K562 (cell line): ENCODE measurements at regions not wholly inside any gene's neighbourhood (a gene's known extent, or its start where the extent isn't known, plus 50 kb on each side); places are given as distances from the start of the nearest gene placed in this dataset.

Source experiments
- ATAC-seq: fragments of 200-7000 bp; cut with Tn5 transposase; 3 replicates; pipeline ENCODE4 v1.9.1; 2020; ENCODE audit warnings: moderate library complexity
- BruUV-seq: library from RNA; stranded (reverse); fragments of 400-500 nt; replicated peaks from 2 replicates; lab custom pipeline; 2021; lab: Mats Ljungman, UMichigan
- CTCF ChIA-PET: fragments of 300-600 bp; formaldehyde crosslinking; extraction: SDS; loops from one replicate; lab custom pipeline; 2021; ENCODE audit warnings: low intra/inter-chr PET ratio; lab: Yijun Ruan, JAX
- POLR2A ChIA-PET: fragments of 300-600, 350-650 bp; sonication (Branson Sonifier 250); formaldehyde crosslinking; extraction: SDS; loops from one replicate; lab custom pipeline; 2021; ENCODE audit warnings: antibody characterized with exemption, inconsistent platforms; lab: Yijun Ruan, JAX
- DNase-seq, 4 experiments: peaks; one replicate each; pipeline versions ENCODE4 v3.0.0 to v3.0.0-alpha.2; 2011 to 2018; ENCODE audit warnings: low spot score in 3 of 4, mixed read lengths in 3 of 4; ENCODE audit errors: extremely low read depth in 1 of 4
- FAIRE-seq: peaks from 2 replicates; lab custom pipeline; 2011; peaks lifted over from hg19 to GRCh38; lab: Jason Lieb, UNC
- H2AFZ ChIP-seq: 2 replicates; pipeline ENCODE4 v1.6.0; 2011; ENCODE audit warnings: low read depth, low read length, control low read depth, inconsistent platforms
- H3K27ac ChIP-seq: fragments of 200-600 bp; 3 replicates; pipeline ENCODE4 v1.8.0; 2011; ENCODE audit warnings: low read depth, mild to moderate bottlenecking, control low read depth, inconsistent platforms, low read length, moderate library complexity, mixed read lengths; ENCODE audit errors: extremely low read depth
- H3K27me3 ChIP-seq, 2 experiments: fragments of 300-600 bp in 1 of 2; 2 replicates in 1 of 2; 3 replicates in 1 of 2; pipeline versions ENCODE4 v1.6.0 to v1.8.0; 2011; ENCODE audit warnings: inconsistent platforms in 2 of 2, low read length in 2 of 2, mild to moderate bottlenecking in 1 of 2, mixed read lengths in 1 of 2, moderate library complexity in 1 of 2; ENCODE audit not compliant: control insufficient read depth in 2 of 2, insufficient read depth in 2 of 2
- H3K36me3 ChIP-seq: fragments of 300-600 bp; 3 replicates; pipeline ENCODE4 v1.8.0; 2011; ENCODE audit warnings: mild to moderate bottlenecking, low read length, inconsistent platforms; ENCODE audit not compliant: control insufficient read depth, insufficient read depth
- H3K4me1 ChIP-seq, 2 experiments: fragments of 200-600 bp in 1 of 2; replicated peaks in 1 of 2; 2 replicates in 1 of 2; 3 replicates in 1 of 2; pipeline versions ENCODE4 v1.5.1 to v1.8.0; 2011; ENCODE audit warnings: inconsistent platforms in 2 of 2, low read length in 2 of 2, mild to moderate bottlenecking in 1 of 2, mixed read lengths in 1 of 2, moderate library complexity in 1 of 2; ENCODE audit not compliant: control insufficient read depth in 2 of 2, insufficient read depth in 2 of 2
- H3K4me2 ChIP-seq: 2 replicates; pipeline ENCODE4 v1.6.1; 2011; ENCODE audit warnings: low read length, control low read depth, inconsistent platforms, mixed read lengths; ENCODE audit not compliant: insufficient read depth
- H3K4me3 ChIP-seq: fragments of 200-600 bp; sonication (generic), shearing (Covaris generic); 2 replicates; pipeline ENCODE4 v1.5.1; 2016; ENCODE audit warnings: control low read depth, inconsistent platforms
- H3K79me2 ChIP-seq: fragments of 200-600 bp; 3 replicates; pipeline ENCODE4 v1.8.0; 2011; ENCODE audit warnings: low read length, inconsistent platforms; ENCODE audit not compliant: control insufficient read depth, insufficient read depth
- H3K9ac ChIP-seq, 2 experiments: 2 replicates each; pipeline versions ENCODE4 v1.6.0 to v1.6.1; 2011; ENCODE audit warnings: low read depth in 2 of 2, low read length in 2 of 2, control low read depth in 1 of 2, inconsistent platforms in 1 of 2, mild to moderate bottlenecking in 1 of 2, mixed read lengths in 1 of 2; ENCODE audit not compliant: insufficient read depth in 1 of 2
- H3K9me1 ChIP-seq: one replicate; pipeline ENCODE4 v1.6.0; 2011; ENCODE audit warnings: inconsistent platforms, mild to moderate bottlenecking, low read length, moderate library complexity; ENCODE audit not compliant: control insufficient read depth, insufficient read depth
- H3K9me3 ChIP-seq: replicated peaks from 2 replicates; pipeline ENCODE4 v1.5.1; 2011; ENCODE audit warnings: low read depth, low read length, inconsistent platforms; ENCODE audit not compliant: control insufficient read depth, insufficient read depth
- H4K20me1 ChIP-seq: replicated peaks from 2 replicates; pipeline ENCODE4 v1.6.1; 2011; ENCODE audit warnings: low read length, inconsistent platforms, mixed read lengths; ENCODE audit not compliant: control insufficient read depth, insufficient read depth
- BRD4 ChIP-seq: fragments of 200-600 bp; sonication (generic); IDR thresholded peaks from 2 replicates; pipeline ENCODE4 v1.6.1; 2017; ENCODE audit warnings: inconsistent platforms
- CBX1 ChIP-seq: sonication (generic); IDR thresholded peaks from 2 replicates; pipeline ENCODE4 v1.6.1; 2016; ENCODE audit warnings: antibody characterized with exemption, low read depth, mild to moderate bottlenecking
- COPS2 ChIP-seq: fragments of 450-650 bp; conservative IDR thresholded peaks from 2 replicates; pipeline ENCODE4 v1.6.1; 2016; ENCODE audit warnings: mild to moderate bottlenecking, moderate library complexity
- CTBP1 ChIP-seq: fragments of 450-650 bp; IDR thresholded peaks from 2 replicates; pipeline ENCODE4 v1.6.1; 2016; ENCODE audit warnings: borderline replicate concordance
- DIDO1 ChIP-seq: fragments of 450-650 bp; IDR thresholded peaks from 2 replicates; pipeline ENCODE4 v1.6.1; 2016; ENCODE audit warnings: low read depth, missing biosample characterization, missing genetic modification characterization
- MBD2 ChIP-seq: sonication (generic); IDR thresholded peaks from 2 replicates; pipeline ENCODE4 v1.6.1; 2016; ENCODE audit warnings: low read depth, borderline replicate concordance
- PYGO2 ChIP-seq: fragments of 450-650 bp; IDR thresholded peaks from 2 replicates; pipeline ENCODE4 v1.6.1; 2016; ENCODE audit warnings: mild to moderate bottlenecking, missing genetic modification characterization, moderate library complexity, missing compliant biosample characterization
- in situ Hi-C: fragments of 300-500 bp; cut with MboI; formaldehyde crosslinking; loops from 4 replicates; pipeline ENCODE4 v1.15.0; 2018; ENCODE audit warnings: inconsistent platforms, mixed read lengths
- intact Hi-C: fragments of 100-400 bp; cut with micrococcal nuclease; formaldehyde crosslinking; loops from 2 replicates; pipeline ENCODE4 v1.14.2; 2022
- TF ChIP-seq, protein P1 (sequence below): sonication (generic); formaldehyde crosslinking; IDR thresholded peaks from 2 replicates; pipeline ENCODE4 v1.8.1; 2023; ENCODE audit warnings: mild to moderate bottlenecking, missing genetic modification reagents
- TF ChIP-seq, protein P2 (sequence below): sonication (generic); formaldehyde crosslinking; IDR thresholded peaks from 2 replicates; pipeline ENCODE4 v1.8.1; 2022; ENCODE audit warnings: missing genetic modification reagents
- TF ChIP-seq, protein P3 (sequence below): fragments of 250-450 bp; sonication (Bioruptor Pico); IDR thresholded peaks from 2 replicates; pipeline ENCODE4 v1.4.0; 2020

DNA sequence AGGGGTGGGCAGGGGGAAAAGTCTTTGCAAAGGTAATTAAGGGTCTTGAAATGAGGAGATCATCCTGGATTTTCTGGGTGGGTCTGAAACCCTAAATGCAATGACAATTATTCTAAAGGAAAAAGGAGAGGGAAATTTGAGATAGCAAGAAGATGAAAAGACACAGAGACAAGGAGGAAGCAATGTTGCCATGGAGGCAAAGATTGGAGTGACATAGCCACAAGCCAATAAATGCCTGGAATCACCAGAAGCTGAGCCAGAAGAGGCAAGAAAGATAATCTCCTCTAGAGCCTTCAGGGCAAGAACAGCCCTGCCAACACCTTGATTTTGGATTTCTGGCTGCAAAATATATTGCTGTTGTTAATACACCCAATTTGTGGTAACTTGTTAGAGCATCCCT, 1246.3 kb upstream of the PIK3C3 start:
- TF ChIP-seq COPS2 (no peak), DIDO1 (no peak), CBX1 (no peak), BRD4 (no peak), MBD2 (no peak), CTBP1 (no peak), PYGO2 (tag) (no peak)
- TF ChIP-seq, protein P1, sequence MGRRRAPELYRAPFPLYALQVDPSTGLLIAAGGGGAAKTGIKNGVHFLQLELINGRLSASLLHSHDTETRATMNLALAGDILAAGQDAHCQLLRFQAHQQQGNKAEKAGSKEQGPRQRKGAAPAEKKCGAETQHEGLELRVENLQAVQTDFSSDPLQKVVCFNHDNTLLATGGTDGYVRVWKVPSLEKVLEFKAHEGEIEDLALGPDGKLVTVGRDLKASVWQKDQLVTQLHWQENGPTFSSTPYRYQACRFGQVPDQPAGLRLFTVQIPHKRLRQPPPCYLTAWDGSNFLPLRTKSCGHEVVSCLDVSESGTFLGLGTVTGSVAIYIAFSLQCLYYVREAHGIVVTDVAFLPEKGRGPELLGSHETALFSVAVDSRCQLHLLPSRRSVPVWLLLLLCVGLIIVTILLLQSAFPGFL (CRISPR knock-in tag): no peak
- TF ChIP-seq, protein P2, sequence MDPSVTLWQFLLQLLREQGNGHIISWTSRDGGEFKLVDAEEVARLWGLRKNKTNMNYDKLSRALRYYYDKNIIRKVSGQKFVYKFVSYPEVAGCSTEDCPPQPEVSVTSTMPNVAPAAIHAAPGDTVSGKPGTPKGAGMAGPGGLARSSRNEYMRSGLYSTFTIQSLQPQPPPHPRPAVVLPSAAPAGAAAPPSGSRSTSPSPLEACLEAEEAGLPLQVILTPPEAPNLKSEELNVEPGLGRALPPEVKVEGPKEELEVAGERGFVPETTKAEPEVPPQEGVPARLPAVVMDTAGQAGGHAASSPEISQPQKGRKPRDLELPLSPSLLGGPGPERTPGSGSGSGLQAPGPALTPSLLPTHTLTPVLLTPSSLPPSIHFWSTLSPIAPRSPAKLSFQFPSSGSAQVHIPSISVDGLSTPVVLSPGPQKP: no peak
- TF ChIP-seq, protein P3, sequence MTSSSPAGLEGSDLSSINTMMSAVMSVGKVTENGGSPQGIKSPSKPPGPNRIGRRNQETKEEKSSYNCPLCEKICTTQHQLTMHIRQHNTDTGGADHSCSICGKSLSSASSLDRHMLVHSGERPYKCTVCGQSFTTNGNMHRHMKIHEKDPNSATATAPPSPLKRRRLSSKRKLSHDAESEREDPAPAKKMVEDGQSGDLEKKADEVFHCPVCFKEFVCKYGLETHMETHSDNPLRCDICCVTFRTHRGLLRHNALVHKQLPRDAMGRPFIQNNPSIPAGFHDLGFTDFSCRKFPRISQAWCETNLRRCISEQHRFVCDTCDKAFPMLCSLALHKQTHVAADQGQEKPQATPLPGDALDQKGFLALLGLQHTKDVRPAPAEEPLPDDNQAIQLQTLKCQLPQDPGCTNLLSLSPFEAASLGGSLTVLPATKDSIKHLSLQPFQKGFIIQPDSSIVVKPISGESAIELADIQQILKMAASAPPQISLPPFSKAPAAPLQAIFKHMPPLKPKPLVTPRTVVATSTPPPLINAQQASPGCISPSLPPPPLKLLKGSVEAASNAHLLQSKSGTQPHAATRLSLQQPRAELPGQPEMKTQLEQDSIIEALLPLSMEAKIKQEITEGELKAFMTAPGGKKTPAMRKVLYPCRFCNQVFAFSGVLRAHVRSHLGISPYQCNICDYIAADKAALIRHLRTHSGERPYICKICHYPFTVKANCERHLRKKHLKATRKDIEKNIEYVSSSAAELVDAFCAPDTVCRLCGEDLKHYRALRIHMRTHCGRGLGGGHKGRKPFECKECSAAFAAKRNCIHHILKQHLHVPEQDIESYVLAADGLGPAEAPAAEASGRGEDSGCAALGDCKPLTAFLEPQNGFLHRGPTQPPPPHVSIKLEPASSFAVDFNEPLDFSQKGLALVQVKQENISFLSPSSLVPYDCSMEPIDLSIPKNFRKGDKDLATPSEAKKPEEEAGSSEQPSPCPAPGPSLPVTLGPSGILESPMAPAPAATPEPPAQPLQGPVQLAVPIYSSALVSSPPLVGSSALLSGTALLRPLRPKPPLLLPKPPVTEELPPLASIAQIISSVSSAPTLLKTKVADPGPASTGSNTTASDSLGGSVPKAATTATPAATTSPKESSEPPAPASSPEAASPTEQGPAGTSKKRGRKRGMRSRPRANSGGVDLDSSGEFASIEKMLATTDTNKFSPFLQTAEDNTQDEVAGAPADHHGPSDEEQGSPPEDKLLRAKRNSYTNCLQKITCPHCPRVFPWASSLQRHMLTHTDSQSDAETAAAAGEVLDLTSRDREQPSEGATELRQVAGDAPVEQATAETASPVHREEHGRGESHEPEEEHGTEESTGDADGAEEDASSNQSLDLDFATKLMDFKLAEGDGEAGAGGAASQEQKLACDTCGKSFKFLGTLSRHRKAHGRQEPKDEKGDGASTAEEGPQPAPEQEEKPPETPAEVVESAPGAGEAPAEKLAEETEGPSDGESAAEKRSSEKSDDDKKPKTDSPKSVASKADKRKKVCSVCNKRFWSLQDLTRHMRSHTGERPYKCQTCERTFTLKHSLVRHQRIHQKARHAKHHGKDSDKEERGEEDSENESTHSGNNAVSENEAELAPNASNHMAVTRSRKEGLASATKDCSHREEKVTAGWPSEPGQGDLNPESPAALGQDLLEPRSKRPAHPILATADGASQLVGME (CRISPR knock-in tag): no peak
- intact Hi-C loops: no loop called here
- no peaks in the 10 kb centered on the region; the same call in 1 of the 2 replicates for H3K9me3 ChIP-seq
- no peaks in the 10 kb centered on the region for H3K36me3 ChIP-seq
- H3K4me1 ChIP-seq: no peaks in the 10 kb centered on the region
- no peak overlapping the region for H3K4me3 ChIP-seq
- in situ Hi-C loops: no loop called here
- no peaks in the 10 kb centered on the region for H3K79me2 ChIP-seq
- no peaks in the 10 kb centered on the region for H3K9me1 ChIP-seq
- H3K27me3 ChIP-seq: no peaks in the 10 kb centered on the region
- no peak for FAIRE-seq
- no peak for ATAC-seq
- no peak overlapping the region for H3K4me2 ChIP-seq
- POLR2A ChIA-PET: no interaction called here
- H2AFZ ChIP-seq: no peak overlapping the region
- H4K20me1 ChIP-seq: no peaks in the 10 kb centered on the region
- CTCF ChIA-PET: no interaction called here
- H3K9ac ChIP-seq: no peak overlapping the region
- BruUV-seq: no TSS peak
- H3K27ac ChIP-seq: no peak overlapping the region
- DNase-seq: no peak
